ENCODE measurements at regions not wholly inside any gene's neighbourhood (a gene's known extent, or its start where the extent isn't known, plus 50 kb on each side); places are given as distances from the start of the nearest gene placed in this dataset.

- intact Hi-C loops (cut with DNase I), result no loop called here
- H3K27ac ChIP-seq, result no peak overlapping the region
- DNase-seq, result no peak
- no peaks in the 10 kb centered on the region for H3K27me3 ChIP-seq
- TF ChIP-seq CTCF (IDR thresholded peaks at IDR 0.05) (no peak), POLR2A (IDR thresholded peaks at IDR 0.05) (no peak)
- H3K4me1 ChIP-seq, result no peaks in the 10 kb centered on the region
- no peak overlapping the region for H3K4me3 ChIP-seq
- WGBS, 4 donors, result 71 to 80% (median 73%) methylated on average over 5 of the region's 5 CpGs
- peak in 2 of 4 donors; percentile 32 to 91 for ATAC-seq
- no peaks in the 10 kb centered on the region for H3K36me3 ChIP-seq
- H3K9me3 ChIP-seq, result no peaks in the 10 kb centered on the region
Observed at GRCh38 chr10:83685458-83685857, 453.9 kb upstream of the GHITM start.

GRCh38 chr10:83691791-83692596 is 447.3 kb upstream of the GHITM start:
- ATAC-seq (no peak), DNase-seq (no peak)
- Histone ChIP-seq H3K4me1 (no peaks in the 10 kb centered on the region), H3K27ac (no peak overlapping the region), H3K27me3 (no peaks in the 10 kb centered on the region), H3K36me3 (no peaks in the 10 kb centered on the region), H3K4me3 (no peak overlapping the region), H3K9me3 (no peaks in the 10 kb centered on the region)
- TF ChIP-seq POLR2A (IDR thresholded peaks at IDR 0.05) (no peak), CTCF (IDR thresholded peaks at IDR 0.05) (no peak)
- intact Hi-C loops (cut with DNase I), result no loop called here
- WGBS, 4 donors, result 65 to 81% (median 67%) methylated on average over 2 of the region's 2 CpGs

GRCh38 chr10:83698899-83699298 is 440.4 kb upstream of the GHITM start:
- 82 to 92% (median 85%) methylated on average over 2 of the region's 2 CpGs for WGBS, 4 donors
- no peaks in the 10 kb centered on the region for H3K4me1 ChIP-seq
- TF ChIP-seq POLR2A (IDR thresholded peaks at IDR 0.05) (no peak), CTCF (IDR thresholded peaks at IDR 0.05) (no peak)
- no peak for DNase-seq
- peaks cover 0 to 6% (median 0%) of the 10 kb centered on the region in 12 donors for H3K9me3 ChIP-seq
- H3K4me3 ChIP-seq, result no peak overlapping the region
- no peak overlapping the region for H3K27ac ChIP-seq
- intact Hi-C loops (cut with DNase I), result no loop called here
- no peaks in the 10 kb centered on the region for H3K27me3 ChIP-seq
- H3K36me3 ChIP-seq, result no peaks in the 10 kb centered on the region
- no peak for ATAC-seq

GRCh38 chr10:83701799-83702198 is 437.5 kb upstream of the GHITM start:
- no peak for ATAC-seq
- WGBS, 4 donors, result 73 to 96% (median 93%) methylated on average over 3 of the region's 3 CpGs

More at GRCh38 chr10:83701799-83702198, 437.5 kb upstream of the GHITM start:
- no peak for DNase-seq
- no peaks in the 10 kb centered on the region for H3K36me3 ChIP-seq
- H3K4me3 ChIP-seq, result no peak overlapping the region
- H3K27ac ChIP-seq, result no peak overlapping the region
- intact Hi-C loops (cut with DNase I), result no loop called here
- H3K4me1 ChIP-seq, result no peaks in the 10 kb centered on the region
- no peaks in the 10 kb centered on the region for H3K27me3 ChIP-seq
- TF ChIP-seq POLR2A (IDR thresholded peaks at IDR 0.05) (no peak), CTCF (IDR thresholded peaks at IDR 0.05) (no peak)
- H3K9me3 ChIP-seq, result peaks cover 0 to 6% (median 0%) of the 10 kb centered on the region in 12 donors

All from heart left ventricle (tissue), 16 donors.